Fibroblast of the aortic adventitia (primary cell): ENCODE measurements at regions not wholly inside any gene's neighbourhood (a gene's known extent, or its start where the extent isn't known, plus 50 kb on each side); places are given as distances from the start of the nearest gene placed in this dataset.

ENCODE experiments used
- DNase-seq: peaks from one replicate; pipeline ENCODE4 v3.0.0-alpha.2; 2010; ENCODE audit warnings: low read depth
- H3K4me3 ChIP-seq: 2 replicates; pipeline ENCODE4 v1.5.1; 2011; ENCODE audit warnings: low read depth, mild to moderate bottlenecking, control low read depth, low read length, moderate library complexity
- TF ChIP-seq, protein P1 (sequence below): IDR thresholded peaks from 2 replicates; pipeline ENCODE4 v1.5.1; 2011; ENCODE audit warnings: mild to moderate bottlenecking, low read length, control low read depth, inconsistent platforms; ENCODE audit not compliant: insufficient read depth

DNA sequence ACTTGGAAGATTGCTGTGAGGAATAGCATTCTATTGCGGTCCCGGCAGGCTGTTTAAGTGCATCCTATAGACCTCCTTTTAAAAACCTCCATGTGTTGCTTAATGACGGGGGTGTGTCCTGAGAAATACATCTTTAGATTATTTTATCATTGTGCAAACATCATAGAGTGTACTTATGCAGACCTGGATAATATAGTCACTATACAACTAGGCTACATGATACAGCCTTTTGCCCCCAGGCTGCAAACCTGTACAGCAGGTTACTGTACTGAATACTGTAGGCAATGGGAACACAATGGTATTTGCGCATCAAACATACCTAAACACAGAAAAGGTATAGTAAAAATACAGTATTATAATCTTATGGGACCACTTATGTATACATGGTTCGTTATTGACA lies 175.6 kb downstream of the RNF144B start:
- DNase-seq = no peak
- H3K4me3 ChIP-seq = no peak overlapping the region
- TF ChIP-seq, protein P1, sequence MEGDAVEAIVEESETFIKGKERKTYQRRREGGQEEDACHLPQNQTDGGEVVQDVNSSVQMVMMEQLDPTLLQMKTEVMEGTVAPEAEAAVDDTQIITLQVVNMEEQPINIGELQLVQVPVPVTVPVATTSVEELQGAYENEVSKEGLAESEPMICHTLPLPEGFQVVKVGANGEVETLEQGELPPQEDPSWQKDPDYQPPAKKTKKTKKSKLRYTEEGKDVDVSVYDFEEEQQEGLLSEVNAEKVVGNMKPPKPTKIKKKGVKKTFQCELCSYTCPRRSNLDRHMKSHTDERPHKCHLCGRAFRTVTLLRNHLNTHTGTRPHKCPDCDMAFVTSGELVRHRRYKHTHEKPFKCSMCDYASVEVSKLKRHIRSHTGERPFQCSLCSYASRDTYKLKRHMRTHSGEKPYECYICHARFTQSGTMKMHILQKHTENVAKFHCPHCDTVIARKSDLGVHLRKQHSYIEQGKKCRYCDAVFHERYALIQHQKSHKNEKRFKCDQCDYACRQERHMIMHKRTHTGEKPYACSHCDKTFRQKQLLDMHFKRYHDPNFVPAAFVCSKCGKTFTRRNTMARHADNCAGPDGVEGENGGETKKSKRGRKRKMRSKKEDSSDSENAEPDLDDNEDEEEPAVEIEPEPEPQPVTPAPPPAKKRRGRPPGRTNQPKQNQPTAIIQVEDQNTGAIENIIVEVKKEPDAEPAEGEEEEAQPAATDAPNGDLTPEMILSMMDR = no peak

DNA sequence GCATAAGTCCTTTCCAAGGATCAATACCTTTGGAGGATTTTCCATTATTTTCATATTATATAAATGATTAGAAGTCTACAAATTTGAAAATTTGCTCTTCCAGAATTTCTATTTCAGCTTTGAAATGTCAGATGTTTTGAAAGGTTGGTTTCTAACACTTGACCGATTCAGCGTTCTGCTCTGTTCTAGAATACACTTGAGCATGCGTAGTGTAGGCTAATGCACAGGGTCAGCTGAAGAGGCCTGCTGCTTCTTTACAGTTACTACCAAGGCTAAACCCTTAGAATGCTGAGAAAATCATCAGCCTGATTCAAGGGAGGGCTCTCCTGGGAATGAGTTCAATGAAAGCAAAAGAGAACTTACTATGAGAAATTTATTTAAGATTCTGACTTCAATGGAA lies 177.6 kb downstream of the RNF144B start:
- TF ChIP-seq, protein P1 = no peak
- DNase-seq = no peak
- no peak overlapping the region for H3K4me3 ChIP-seq

DNA sequence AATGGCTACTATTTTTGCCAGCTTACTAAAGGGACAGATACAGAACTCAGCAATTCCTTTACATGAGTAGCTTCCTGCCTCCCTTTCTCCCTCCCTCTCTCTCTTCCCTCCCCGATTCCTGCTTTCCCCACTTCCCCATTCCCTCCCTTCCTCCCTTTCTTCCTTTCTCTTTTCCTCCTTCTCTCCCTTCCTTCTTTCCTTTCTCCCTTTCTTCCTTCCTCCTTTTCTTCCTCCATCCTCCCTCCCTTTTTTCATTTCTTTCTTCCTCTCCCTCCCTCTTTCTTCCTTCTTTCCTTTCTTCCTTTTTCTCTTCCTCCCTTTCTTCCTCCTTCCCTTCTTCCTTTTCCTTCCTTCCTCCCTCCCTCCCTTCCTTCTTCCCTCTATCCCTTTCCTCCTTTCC lies 178.1 kb downstream of the RNF144B start:
- DNase-seq = no peak
- no peak overlapping the region for H3K4me3 ChIP-seq
- TF ChIP-seq, protein P1 = no peak

DNA sequence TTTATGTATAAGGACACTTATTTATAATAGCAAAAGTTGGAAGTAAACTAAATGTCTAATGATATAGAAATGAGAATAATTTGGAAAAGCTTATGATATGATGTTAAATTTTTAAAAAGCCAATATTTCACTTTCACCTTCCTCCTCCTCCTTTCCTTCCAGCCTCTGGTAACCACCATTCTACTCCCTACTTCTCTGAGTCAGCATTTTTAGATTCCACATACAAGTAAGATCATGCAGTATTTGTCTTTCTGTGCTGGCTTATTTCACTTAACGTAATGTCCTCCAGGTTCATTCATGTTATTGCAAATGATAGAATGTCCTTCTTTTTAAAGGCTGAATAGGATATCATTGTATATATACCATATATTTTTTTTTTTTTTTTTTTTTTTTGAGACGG lies 180.2 kb downstream of the RNF144B start:
- no peak overlapping the region for H3K4me3 ChIP-seq
- TF ChIP-seq, protein P1 = no peak
- DNase-seq = no peak

DNA sequence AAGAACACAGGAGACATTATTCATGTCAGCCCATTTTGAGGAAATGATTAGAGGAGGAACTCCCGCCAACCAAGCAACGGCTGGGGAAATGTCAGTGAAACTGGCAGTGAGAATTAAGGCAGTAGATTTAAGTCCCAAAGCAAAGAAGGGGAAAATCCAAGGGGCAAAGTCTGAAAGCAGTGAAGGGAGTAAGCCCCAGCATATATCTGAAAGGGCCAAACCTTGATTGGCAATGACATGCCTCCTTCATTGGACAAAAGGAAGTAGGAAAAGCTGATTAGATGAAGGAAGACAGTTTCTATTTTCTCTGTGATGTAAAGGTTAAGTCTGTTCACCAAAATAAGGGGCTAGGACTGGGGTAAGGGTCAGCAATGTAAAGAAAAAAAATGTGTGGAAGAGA lies 190.3 kb downstream of the RNF144B start:
- no peak for DNase-seq
- TF ChIP-seq, protein P1 = no peak
- H3K4me3 ChIP-seq = no peak overlapping the region

DNA sequence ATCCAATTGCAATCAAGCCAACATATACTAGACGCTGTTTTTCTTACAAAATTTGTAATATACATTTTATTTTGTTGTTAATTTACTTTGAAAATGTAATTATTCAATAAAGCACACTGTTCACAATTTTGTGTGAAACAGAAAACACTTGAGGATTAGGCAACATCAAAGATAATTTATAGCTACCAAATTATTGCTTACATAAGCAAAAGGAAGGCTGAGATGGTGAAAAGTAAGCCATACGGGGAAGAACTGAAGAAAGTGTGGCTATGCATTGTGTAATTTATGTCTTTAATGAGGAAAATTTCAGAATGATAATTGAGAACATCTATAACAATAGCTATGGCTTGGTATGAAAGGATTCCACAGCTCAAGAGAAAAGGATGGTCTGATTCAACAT lies 192.0 kb downstream of the RNF144B start:
- TF ChIP-seq, protein P1 = no peak
- DNase-seq = no peak
- H3K4me3 ChIP-seq = no peak overlapping the region

DNA sequence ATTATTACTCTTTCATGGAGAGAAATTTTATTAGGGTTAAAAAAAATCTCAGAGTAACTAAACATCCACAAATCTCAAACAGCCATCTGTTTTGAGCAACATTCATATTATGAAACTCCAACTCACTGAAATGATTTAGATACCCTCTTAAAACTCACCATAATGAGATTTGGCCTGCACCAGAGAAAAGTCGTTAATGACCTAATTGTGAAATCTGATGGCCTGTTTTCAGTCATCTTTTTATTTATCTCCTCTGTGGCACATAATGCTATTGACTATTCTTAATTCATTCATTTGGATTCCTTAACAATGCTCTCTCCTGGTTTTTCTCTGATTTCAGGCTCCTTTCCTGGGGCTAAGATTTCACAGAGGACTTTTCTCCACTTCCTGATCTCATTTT lies 192.7 kb downstream of the RNF144B start:
- TF ChIP-seq, protein P1 = no peak
- H3K4me3 ChIP-seq = no peak overlapping the region
- DNase-seq = no peak
